Neural progenitor cell (in vitro differentiated cells): ENCODE measurements at regions not wholly inside any gene's neighbourhood (a gene's known extent, or its start where the extent isn't known, plus 50 kb on each side); places are given as distances from the start of the nearest gene placed in this dataset.

Experiments
- CTCF ChIP-seq: fragments of 200-600 bp; sonication (generic); IDR thresholded peaks from 2 replicates; pipeline ENCODE4 v1.5.1; 2017; ENCODE audit warnings: antibody characterized with exemption, mild to moderate bottlenecking
- EZH2phosphoT487 ChIP-seq: fragments of 200-600 bp; sonication (generic); IDR thresholded peaks from 2 replicates; pipeline ENCODE4 v1.6.1; 2017; ENCODE audit warnings: antibody characterized with exemption

GRCh38 chr21:35350965-35351364 lies 301.9 kb upstream of the RUNX1 start:
- no peak for TF ChIP-seq CTCF
- no peak for TF ChIP-seq EZH2phosphoT487
